SKM-1 (cell line): ENCODE measurements at regions not wholly inside any gene's neighbourhood (a gene's known extent, or its start where the extent isn't known, plus 50 kb on each side); places are given as distances from the start of the nearest gene placed in this dataset.
"Not testable (repeated sequence)": the region's sequence is repeated elsewhere in the genome, so short reads cannot be mapped to it uniquely, and the experiment has no call there.

Experiments used
- DNase-seq: peaks from one replicate; lab custom pipeline; 2025; ENCODE audit not compliant: unreplicated experiment; lab: John Stamatoyannopoulos, UW

- DNase-seq = no peak
These were observed 93.4 kb upstream of the KCNE2 start for GRCh38 chr21:34270411-34270810.

GRCh38 chr21:34271189-34271851 lies 92.5 kb upstream of the KCNE2 start:
- no peak for DNase-seq

- no peak for DNase-seq
These were observed 91.5 kb upstream of the KCNE2 start for GRCh38 chr21:34272321-34272720.

- DNase-seq = no peak
These were observed 89.8 kb upstream of the KCNE2 start for GRCh38 chr21:34274001-34274400.

GRCh38 chr21:34276711-34277425 lies 86.9 kb upstream of the KCNE2 start:
- DNase-seq = no peak

- DNase-seq = no peak
These were observed 85.4 kb upstream of the KCNE2 start for GRCh38 chr21:34278451-34278850.

- DNase-seq = no peak
These were observed 84.5 kb upstream of the KCNE2 start for GRCh38 chr21:34279285-34279684.

GRCh38 chr21:34279883-34280282 lies 83.9 kb upstream of the KCNE2 start:
- DNase-seq = no peak

GRCh38 chr21:34280389-34280795 lies 83.4 kb upstream of the KCNE2 start:
- DNase-seq = no peak

GRCh38 chr21:34280959-34281358 lies 82.8 kb upstream of the KCNE2 start:
- DNase-seq = no peak

- no peak for DNase-seq
These were observed 81.6 kb upstream of the KCNE2 start for GRCh38 chr21:34282223-34282622.

GRCh38 chr21:34284666-34285065 lies 79.1 kb upstream of the KCNE2 start:
- no peak for DNase-seq

GRCh38 chr21:34288042-34288441 lies 75.8 kb upstream of the KCNE2 start:
- DNase-seq = not testable (repeated sequence)

- no peak for DNase-seq
These were observed 74.0 kb upstream of the KCNE2 start for GRCh38 chr21:34289856-34290255.

GRCh38 chr21:34296878-34297277 lies 66.9 kb upstream of the KCNE2 start:
- no peak for DNase-seq

- no peak for DNase-seq
These were observed 65.2 kb upstream of the KCNE2 start for GRCh38 chr21:34298534-34299167.

GRCh38 chr21:34299168-34299539 lies 64.7 kb upstream of the KCNE2 start:
- no peak for DNase-seq

GRCh38 chr21:34302521-34302920 lies 61.3 kb upstream of the KCNE2 start:
- no peak for DNase-seq

GRCh38 chr21:34305605-34306604 lies 57.9 kb upstream of the KCNE2 start:
- DNase-seq = no peak

GRCh38 chr21:34307991-34308532 lies 55.7 kb upstream of the KCNE2 start:
- no peak for DNase-seq
